Neural crest cell (in vitro differentiated cells): ENCODE measurements at regions not wholly inside any gene's neighbourhood (a gene's known extent, or its start where the extent isn't known, plus 50 kb on each side); places are given as distances from the start of the nearest gene placed in this dataset.

Source experiments
- DNase-seq: peaks from one replicate; pipeline ENCODE4 v3.0.0; 2021; ENCODE audit warnings: low read depth, mixed read lengths, low spot score
- H3K27ac Mint-ChIP-seq: one replicate; pipeline ENCODE4 v1.8.0; 2021; ENCODE audit warnings: mild to moderate bottlenecking, mixed read lengths; ENCODE audit not compliant: unreplicated experiment
- H3K27me3 Mint-ChIP-seq: 2 replicates; pipeline ENCODE4 v1.8.0; 2021; ENCODE audit warnings: low read depth, mild to moderate bottlenecking, mixed read lengths
- H3K36me3 Mint-ChIP-seq: 2 replicates; pipeline ENCODE4 v1.8.0; 2021; ENCODE audit warnings: low read depth, mild to moderate bottlenecking, mixed read lengths
- H3K4me1 Mint-ChIP-seq: 2 replicates; pipeline ENCODE4 v1.8.0; 2021; ENCODE audit warnings: mixed read lengths
- H3K4me3 Mint-ChIP-seq: one replicate; pipeline ENCODE4 v1.8.0; 2021; ENCODE audit warnings: mild to moderate bottlenecking, mixed read lengths
- H3K9me3 Mint-ChIP-seq: 2 replicates; pipeline ENCODE4 v1.8.0; 2021; ENCODE audit warnings: mixed read lengths
- TF ChIP-seq, protein P1 (sequence below): fragments of 200-600 bp; sonication (generic); conservative IDR thresholded peaks from 2 replicates; pipeline ENCODE4 v1.5.0; 2021; ENCODE audit warnings: antibody characterized with exemption, mild to moderate bottlenecking

DNA sequence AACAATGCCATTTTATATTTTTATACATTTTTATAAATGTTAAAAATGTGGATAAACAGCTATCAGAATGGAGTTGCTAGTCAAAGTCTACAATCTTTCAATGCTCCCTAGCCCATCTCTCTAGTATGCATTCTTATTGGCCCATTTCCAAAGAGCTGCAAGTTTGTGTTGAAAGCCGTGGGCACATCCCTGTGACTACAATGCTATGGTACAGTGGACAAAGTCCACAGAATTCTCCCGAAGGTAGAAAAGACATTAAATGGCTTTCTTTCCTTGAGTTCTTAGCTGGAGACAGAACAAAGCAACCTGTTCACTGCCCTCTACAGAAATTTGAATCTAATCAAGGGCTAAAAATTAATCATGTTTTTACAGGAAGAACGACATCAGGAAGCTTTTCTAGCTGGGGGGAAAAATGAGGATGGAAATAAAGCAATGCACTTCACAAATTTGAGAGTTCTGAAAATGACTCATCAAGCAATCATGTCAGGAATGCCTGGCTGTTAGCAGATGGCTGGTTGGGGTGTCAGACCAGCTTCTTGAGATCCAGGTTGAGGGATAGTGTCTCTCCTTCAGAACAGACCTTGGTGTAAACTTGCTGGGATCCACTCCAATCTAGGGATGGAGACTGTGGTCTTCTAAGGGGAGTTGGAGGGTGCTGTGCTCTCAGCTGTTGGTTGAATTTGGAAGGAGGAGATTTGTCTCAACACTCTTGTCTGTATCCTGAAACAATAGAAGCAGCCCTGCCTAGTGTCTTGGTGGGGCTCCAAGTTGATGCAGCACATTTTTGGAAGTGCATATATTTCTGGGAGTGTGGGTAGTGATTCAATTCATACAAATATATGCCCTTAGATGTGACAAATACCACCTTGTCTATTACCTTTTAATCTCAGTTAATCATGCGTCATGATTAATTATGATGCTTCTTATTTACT, 143.4 kb upstream of the PHACTR1 start:
- TF ChIP-seq, protein P1, sequence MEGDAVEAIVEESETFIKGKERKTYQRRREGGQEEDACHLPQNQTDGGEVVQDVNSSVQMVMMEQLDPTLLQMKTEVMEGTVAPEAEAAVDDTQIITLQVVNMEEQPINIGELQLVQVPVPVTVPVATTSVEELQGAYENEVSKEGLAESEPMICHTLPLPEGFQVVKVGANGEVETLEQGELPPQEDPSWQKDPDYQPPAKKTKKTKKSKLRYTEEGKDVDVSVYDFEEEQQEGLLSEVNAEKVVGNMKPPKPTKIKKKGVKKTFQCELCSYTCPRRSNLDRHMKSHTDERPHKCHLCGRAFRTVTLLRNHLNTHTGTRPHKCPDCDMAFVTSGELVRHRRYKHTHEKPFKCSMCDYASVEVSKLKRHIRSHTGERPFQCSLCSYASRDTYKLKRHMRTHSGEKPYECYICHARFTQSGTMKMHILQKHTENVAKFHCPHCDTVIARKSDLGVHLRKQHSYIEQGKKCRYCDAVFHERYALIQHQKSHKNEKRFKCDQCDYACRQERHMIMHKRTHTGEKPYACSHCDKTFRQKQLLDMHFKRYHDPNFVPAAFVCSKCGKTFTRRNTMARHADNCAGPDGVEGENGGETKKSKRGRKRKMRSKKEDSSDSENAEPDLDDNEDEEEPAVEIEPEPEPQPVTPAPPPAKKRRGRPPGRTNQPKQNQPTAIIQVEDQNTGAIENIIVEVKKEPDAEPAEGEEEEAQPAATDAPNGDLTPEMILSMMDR: no peak
- DNase-seq: no peak
- Mint-ChIP-seq H3K4me3 (no peak overlapping the region), H3K9me3 (no peaks in the 10 kb centered on the region), H3K27ac (no peak overlapping the region), H3K36me3 (no peaks in the 10 kb centered on the region), H3K4me1 (no peaks in the 10 kb centered on the region), H3K27me3 (no peaks in the 10 kb centered on the region)

DNA sequence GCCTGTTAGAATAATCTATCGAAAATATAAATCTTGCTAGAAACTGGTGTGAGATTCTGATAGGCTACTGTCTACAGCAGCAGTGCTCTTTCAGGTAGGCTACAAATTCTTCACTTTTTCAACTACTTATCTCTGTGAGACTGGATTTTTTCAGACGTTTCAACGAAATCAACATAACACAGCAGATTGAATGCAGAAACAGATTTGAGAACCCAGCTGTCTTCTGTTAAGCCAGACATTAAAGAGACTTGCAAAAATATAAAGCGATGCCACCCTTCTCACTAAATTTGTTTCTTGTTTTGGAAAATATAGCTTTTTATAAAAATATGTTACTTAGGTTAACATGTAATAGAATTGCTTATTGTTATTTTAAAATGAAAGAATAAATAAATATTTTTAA, 140.6 kb upstream of the PHACTR1 start:
- Mint-ChIP-seq H3K9me3 (no peaks in the 10 kb centered on the region), H3K4me3 (no peak overlapping the region), H3K27me3 (no peaks in the 10 kb centered on the region), H3K36me3 (no peaks in the 10 kb centered on the region), H3K4me1 (no peaks in the 10 kb centered on the region), H3K27ac (no peak overlapping the region)
- no peak for DNase-seq
- TF ChIP-seq, protein P1: no peak

DNA sequence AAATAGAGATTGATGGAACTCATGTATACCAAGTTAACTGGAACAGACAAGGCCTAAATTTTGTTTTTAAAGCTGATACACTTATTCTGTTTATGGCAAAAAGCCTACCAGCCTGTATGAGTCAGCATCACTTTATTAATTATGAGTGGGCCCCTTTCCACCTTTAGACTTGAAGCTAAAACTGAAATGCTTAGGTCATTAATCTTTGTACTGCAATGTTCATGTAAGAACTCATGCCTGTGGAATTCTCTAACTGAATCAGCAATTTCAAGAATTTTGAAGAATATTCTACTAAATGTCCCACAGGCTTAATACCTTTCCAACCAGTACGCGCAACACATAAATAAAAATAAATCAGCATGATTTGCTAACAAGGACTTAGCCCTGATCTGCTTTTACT, 140.2 kb upstream of the PHACTR1 start:
- H3K27me3 Mint-ChIP-seq: no peaks in the 10 kb centered on the region
- no peak overlapping the region for H3K4me3 Mint-ChIP-seq
- H3K4me1 Mint-ChIP-seq: no peaks in the 10 kb centered on the region
- H3K27ac Mint-ChIP-seq: no peak overlapping the region
- H3K9me3 Mint-ChIP-seq: no peaks in the 10 kb centered on the region
- TF ChIP-seq, protein P1: no peak
- H3K36me3 Mint-ChIP-seq: no peaks in the 10 kb centered on the region
- no peak for DNase-seq

DNA sequence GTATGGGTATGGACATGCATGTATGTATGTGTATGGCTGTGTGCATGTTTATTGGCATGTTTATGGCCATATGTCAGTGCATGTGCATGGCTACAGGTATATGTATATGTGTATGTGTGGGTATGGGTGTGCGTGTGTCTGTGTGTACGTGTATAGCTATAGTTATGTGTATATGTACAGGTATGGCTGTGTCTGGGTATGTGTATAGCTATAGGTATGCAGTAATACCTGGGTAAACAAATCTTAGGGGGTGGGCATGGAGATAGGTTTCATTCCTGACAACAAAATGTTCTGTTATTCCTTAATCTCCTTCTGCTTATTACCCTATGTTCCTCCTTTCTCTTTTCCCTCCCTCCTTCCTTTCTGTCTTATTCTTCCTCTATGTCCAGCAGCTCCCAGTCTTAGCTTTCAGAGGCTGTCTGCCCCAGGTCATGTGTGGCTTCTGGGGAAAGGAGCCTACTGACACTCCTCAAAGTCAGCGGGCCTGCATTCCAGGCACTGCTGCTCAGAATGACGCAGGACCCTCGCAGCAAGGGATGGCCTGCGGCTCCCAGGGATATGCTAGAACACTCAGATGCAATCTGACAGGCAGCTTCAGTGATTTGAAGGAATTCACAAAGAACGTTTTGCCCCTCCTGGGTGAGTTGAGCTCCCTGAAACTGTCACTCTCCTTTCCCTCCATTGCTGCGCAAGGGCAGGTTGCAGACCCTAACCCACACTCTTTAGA, 139.3 kb upstream of the PHACTR1 start:
- no peak overlapping the region for H3K4me3 Mint-ChIP-seq
- DNase-seq: no peak
- no peaks in the 10 kb centered on the region for H3K27me3 Mint-ChIP-seq
- no peaks in the 10 kb centered on the region for H3K9me3 Mint-ChIP-seq
- TF ChIP-seq, protein P1: no peak
- peaks cover under 1% of the 10 kb centered on the region for H3K4me1 Mint-ChIP-seq
- no peak overlapping the region for H3K27ac Mint-ChIP-seq
- H3K36me3 Mint-ChIP-seq: no peaks in the 10 kb centered on the region

DNA sequence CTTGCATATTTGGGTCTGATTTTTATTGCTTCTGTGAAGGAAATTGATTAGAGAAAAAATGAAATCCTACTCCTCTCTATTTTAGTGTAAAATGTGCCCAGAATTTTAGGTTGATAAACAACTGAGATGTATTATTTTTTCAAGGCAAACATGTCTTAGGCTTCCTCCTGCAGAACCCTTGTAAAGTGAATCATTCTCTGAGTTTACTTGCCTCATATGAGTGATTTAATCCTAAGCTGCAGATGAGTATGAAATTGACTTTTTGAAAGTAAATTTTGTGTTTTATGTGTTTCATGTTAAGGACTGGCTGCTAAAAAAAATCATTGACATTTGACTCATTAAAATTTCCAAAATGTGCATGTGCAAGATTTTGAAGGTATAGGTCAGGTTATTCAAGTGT, 138.5 kb upstream of the PHACTR1 start:
- TF ChIP-seq, protein P1: no peak
- DNase-seq: no peak
- Mint-ChIP-seq H3K4me3 (no peak overlapping the region), H3K36me3 (no peaks in the 10 kb centered on the region), H3K9me3 (no peaks in the 10 kb centered on the region), H3K27ac (no peak overlapping the region), H3K4me1 (peaks cover 5% of the 10 kb centered on the region), H3K27me3 (no peaks in the 10 kb centered on the region)
